ENCODE measurements at regions not wholly inside any gene's neighbourhood (a gene's known extent, or its start where the extent isn't known, plus 50 kb on each side); places are given as distances from the start of the nearest gene placed in this dataset.
"Not testable (repeated sequence)": the region's sequence is repeated elsewhere in the genome, so short reads cannot be mapped to it uniquely, and the experiment has no call there.

- DNase-seq (ENCODE audit: low spot score): no peak
Observed at GRCh38 chr3:56955492-56956111, 104.9 kb upstream of the SPATA12 start.

GRCh38 chr3:56954125-56954524 is 106.3 kb upstream of the SPATA12 start:
- no peak for DNase-seq (ENCODE audit: low spot score)

DNA sequence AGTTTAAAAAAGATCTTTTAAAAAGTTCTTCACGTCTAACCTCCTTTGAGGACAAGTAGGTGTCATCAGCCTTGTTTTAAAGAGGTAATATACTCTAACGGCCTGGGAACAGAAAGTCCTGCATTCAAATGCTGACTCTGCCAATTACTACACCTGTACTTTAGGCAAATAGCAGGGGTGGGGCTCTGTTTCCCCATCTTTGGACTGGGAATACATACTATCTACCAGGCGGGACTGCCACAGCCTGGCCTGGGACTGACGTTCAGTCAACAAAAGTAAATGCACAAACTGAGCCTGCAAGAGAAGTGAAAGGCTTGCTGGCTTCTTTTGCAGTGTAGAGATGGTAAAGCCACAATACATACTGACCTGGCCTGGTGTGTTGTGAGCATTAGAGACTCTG is 107.6 kb upstream of the SPATA12 start:
- DNase-seq (ENCODE audit: low spot score): no peak

GRCh38 chr3:56952061-56952460 is 108.4 kb upstream of the SPATA12 start:
- DNase-seq (ENCODE audit: low spot score): no peak

DNA sequence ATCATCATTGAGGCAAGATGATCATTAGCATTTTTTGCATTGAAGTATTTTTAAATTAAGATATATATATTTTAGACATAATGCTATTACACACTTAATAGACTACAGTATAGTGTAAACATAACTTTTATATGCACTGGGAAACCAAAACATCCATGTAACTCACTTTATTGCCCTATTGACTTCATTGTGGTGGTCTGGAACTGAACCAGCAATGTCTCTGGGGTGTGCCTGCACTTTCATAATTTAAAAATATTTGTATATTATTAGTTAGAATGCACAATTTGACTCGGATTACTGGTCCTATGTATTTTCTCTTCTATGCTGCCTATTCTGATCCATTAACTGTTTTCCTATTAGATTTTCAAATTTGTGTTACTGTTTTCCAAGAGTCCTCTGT is 109.1 kb upstream of the SPATA12 start:
- DNase-seq (ENCODE audit: low spot score): no peak

GRCh38 chr3:56945378-56945777 is 115.1 kb upstream of the SPATA12 start:
- not testable (repeated sequence) for DNase-seq (ENCODE audit: low spot score)

GRCh38 chr3:56942523-56942922 is 117.9 kb upstream of the SPATA12 start:
- DNase-seq (ENCODE audit: low spot score): no peak

GRCh38 chr3:56940976-56941375 is 119.5 kb upstream of the SPATA12 start:
- no peak for DNase-seq (ENCODE audit: low spot score)

DNA sequence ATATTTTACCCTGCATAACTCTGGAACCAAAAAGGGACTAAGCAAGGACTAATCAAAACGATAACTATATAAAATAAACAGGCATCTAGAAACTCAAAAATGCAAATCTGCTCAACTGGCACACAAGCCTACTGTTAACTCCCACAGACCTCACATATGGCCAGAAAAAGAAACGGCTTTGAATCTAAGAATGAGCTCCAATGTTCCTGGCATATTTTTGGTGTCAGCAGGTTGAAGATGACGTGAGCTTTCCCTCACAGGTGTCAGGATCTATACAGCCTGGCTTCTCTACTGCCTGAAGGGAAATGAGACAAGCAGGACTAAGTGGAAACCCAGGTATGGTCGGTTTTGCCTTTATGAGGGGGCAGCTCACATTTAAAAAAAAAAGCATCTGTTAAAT is 120.1 kb upstream of the SPATA12 start:
- DNase-seq (ENCODE audit: low spot score): no peak

DNA sequence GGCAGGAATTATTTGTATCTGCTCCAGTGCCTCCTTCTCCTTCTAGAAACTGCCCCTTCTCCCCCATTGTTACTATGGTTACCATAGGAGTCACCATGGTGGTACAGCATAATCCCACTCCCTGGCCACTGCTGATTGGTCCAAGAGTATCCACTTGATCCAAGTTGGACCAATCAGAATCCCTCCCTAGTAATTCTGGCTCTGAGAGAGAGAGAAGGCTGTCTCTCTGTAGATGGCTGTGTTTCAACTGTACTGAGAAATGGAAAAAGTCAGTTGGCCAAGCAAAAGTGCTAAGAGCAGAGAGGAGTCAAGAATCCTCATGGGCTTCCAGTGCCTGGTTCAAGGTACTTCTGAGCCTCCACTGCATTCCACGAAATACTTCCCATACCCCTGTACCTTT is 120.6 kb upstream of the SPATA12 start:
- DNase-seq (ENCODE audit: low spot score): no peak

GRCh38 chr3:56938530-56938929 is 121.9 kb upstream of the SPATA12 start:
- DNase-seq (ENCODE audit: low spot score): no peak

DNA sequence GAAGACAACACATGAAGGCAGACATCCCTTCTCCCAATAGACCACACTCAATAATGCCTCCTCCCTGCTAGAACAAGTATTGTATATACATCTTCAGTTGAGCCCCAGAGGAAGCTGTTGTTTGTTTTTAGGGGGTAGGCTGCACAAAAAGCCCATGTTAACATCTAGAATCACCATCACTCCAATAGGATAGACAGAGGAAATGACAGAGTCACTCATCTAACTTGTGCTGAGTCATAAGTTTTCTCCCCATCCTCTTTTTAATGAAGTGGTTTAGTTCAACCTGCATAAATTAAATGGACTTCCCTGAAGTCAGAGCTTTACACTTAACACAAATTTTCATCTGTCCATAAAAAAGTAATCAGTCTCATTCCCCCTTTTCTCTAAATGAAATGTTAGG is 122.9 kb upstream of the SPATA12 start:
- no peak for DNase-seq (ENCODE audit: low spot score)

DNA sequence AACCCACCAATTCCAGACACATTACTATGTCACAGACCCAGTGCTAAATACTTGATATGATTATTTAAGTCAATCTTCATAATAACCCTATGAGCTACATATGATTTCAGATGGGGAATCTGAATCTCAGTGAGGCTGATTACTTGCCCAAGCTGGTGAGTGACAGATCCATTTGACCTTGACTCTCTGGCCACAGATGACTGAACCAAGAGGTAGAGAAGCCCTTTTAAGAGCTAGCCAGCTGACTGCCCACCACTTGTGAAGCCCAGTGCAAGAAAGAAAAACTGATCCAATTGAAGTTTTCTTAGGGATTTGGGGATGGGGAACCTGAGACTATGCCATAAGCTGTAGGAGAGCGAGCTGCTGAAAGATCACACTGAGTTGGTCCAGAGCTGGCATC is 124.7 kb upstream of the SPATA12 start:
- DNase-seq (ENCODE audit: low spot score): no peak

DNA sequence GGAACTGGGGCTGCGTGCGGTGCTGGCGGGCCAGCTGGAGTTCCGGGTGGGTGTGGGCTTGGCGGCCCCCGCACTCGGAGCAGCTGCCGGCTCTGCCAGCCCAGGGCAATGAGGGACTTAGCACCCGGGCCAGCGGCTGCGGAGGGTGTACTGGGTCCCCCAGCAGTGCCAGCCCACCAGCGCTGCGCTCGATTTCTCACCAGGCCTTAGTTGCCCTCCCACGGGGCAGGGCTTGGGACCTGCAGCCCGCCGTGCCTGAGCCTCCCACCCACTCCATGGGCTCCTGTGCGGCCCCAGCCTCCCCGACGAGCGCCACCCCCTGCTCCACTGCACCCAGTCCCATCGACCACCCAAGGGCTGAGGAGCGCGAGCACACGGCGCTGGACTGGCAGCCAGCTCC is 126.0 kb upstream of the SPATA12 start:
- not testable (repeated sequence) for DNase-seq (ENCODE audit: low spot score)

- no peak for DNase-seq (ENCODE audit: low spot score)
Observed at GRCh38 chr3:56933803-56934202, 126.7 kb upstream of the SPATA12 start.

DNA sequence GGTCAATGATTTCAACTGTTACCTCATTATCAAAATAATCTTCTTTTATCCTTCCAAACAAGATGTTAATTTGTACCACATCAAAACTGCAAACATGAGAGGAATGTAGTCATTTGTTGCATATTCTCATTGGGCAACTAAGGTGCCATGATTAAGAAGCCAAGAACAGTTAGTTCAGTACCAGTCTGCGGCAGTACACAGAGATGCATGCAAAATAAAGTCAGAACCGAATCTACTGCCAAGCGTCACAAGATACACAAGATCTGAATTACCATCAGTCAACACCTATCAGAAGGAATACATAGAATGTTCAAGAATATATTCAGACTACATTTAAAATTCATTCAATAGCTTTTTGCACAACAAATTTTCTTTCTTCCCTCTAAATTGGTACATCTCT is 127.6 kb upstream of the SPATA12 start:
- DNase-seq (ENCODE audit: low spot score): no peak

DNA sequence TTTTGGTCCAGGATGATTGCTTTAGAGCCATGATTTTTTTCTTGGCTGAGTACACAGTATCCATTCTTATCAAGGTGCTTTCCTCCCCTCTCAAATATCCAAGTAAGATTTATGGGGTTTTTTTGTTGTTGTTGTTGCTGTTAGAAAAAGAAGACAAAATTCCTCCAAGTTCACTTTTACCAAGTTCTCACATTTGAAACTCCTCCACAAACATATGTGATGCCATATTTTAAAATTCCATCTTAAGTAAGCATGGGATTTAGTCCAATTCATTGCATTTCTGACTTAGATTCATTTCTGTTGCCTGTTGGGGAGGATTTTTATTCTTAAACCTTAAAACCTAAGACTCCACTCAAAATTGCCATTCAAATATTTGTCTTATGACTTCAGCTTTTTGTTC is 128.6 kb upstream of the SPATA12 start:
- no peak for DNase-seq (ENCODE audit: low spot score)

DNA sequence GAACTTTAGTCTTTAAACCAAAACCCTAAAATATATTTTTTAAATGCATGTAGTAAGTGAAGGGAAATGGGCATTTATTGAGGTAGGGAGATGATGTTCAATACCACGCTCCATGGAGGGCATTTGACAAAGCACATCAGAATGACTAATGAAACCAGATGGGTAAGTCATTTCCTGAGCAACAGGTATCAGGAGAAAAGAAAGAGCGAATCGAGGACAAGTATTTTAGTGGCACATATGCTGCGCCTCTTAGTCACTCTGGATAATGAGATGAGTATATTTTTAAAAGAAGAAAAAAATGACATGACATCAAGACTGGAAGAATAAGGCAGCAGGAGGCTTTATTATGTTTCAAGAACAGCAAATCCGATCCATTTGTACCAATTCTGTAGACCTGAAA is 129.0 kb upstream of the ARHGEF3 start:
- DNase-seq (ENCODE audit: low spot score): no peak

DNA sequence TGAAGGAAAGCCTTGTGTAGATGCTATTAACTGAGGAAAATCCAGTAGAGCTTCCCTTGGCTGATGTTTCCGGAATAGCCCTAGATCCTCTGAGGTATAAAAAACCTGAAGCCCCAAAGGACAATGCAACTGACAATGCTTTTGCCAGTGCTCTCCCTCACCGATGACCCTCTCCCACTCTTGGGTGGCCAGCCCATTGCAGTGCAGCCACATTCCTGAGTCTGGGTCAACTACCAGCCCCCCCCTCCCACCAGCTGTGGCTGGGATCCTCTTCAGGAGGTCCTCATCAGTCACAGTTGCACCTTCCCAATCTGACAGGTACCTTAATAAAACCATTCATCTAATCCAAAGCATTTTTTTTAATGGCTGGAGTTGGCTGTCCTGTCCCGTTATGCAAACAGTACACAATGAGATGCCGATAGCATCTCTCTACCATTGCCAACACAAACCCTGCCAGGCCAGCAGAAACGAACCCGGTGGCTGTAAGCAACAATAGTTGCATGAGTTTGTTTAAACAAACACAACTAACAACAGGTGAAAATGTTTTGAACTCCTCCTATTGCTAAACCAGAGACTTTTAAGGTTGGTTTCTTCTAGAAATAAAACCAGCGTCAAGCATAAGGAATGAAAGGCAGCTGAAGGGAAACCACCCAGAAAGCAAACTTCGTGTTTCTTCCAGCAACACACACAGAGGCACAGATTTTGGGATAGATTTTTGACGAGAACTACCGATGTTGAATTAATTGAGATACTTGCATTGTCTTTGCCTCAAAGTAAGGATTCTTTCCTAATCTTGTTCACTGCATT is 128.3 kb upstream of the ARHGEF3 start:
- DNase-seq (ENCODE audit: low spot score): no peak

DNA sequence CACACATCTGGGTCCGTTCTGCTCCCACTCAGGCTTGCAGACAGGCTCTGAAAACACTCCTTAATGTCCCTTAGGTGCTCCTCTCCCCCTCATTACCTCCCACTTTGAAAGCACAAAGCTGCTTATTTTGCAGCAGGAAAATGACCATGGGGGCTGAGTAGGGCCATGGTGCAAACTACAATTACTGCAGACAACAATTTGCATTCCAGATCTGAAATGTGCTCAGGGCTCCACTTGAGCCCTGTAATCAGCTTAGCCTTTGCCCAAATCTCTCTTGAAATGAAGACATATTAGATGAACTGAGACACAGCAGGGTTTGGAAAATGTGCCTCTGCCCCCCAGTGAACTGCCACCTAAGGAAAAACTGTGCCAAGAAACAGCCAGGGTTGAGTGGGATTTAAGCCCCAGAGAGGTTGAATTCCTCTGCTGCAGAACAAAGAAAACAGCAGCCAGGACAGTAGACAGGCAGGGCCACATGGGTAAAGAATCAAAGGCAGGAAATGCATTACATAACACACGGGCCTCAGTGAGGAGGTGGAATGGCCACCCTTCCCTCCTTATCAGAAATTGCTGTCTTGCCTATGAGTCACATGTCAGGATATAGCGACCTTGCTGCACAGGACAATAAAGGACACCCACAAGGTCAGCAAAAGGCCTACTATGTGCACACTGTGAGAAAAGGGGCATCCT is 126.8 kb upstream of the ARHGEF3 start:
- no peak for DNase-seq (ENCODE audit: low spot score)

GRCh38 chr3:56927855-56928254 is 126.1 kb upstream of the ARHGEF3 start:
- no peak for DNase-seq (ENCODE audit: low spot score)

DNA sequence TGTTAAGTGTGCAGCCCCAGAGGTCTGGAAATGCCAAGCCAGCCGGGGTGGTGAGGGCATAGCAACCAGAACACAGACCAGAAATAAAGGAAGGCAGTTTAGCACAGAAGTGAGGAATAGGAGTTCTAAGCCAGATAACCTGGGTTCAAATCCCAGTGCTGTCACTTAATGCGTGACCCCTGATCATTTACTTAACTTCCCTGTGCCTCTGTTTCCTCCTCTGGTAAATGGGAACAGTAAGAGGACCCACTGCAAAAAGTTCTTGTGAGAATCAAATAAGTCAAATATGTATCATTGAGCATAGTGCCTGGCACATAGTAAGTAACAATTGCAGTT is 125.2 kb upstream of the ARHGEF3 start:
- DNase-seq (ENCODE audit: low spot score): no peak

DNA sequence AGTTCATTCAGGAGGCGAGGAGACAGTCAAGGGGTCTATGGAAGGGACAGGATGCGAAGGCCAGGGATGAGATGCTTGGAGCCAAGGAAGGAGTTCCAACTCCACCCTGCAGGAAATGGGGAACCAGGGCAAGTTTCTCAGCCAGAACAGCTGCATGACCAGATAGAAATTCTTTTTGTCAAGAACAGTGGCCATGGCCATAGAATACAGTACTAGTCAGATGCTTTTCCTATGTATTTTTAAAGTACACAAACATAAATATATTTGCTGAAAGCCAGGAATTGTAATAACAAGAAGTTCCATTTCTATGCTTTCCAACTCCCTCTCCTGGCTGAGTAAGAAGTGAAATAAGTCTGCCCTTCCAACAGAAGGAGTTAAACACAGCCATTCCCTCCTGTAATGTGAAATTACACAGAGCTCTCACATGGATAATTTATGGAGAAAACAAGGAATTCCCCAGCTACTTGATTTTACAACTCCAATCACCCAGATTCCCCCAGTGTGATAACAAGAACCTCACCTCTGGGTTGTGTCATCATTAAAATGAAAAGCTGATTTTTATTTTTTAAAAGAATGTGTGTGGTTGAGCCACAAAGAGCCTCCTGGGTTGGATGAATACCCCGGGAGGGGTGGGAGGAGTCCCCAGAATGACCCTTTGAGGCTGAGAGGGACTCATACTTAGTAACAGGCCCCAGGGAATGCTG is 124.6 kb upstream of the ARHGEF3 start:
- DNase-seq (ENCODE audit: low spot score): no peak
